Choroid plexus epithelial cell (primary cell): ENCODE measurements at regions not wholly inside any gene's neighbourhood (a gene's known extent, or its start where the extent isn't known, plus 50 kb on each side); places are given as distances from the start of the nearest gene placed in this dataset.

Source experiments
- DNase-seq: peaks from one replicate; pipeline ENCODE4 v3.0.0-alpha.2; 2010; ENCODE audit warnings: low read depth
- H3K4me3 ChIP-seq: 2 replicates; pipeline ENCODE4 v1.5.1; 2011; ENCODE audit warnings: low read depth, mild to moderate bottlenecking, control low read depth, low read length, moderate library complexity
- TF ChIP-seq, protein P1 (sequence below): conservative IDR thresholded peaks from 2 replicates; pipeline ENCODE4 v1.5.1; 2011; ENCODE audit warnings: low read depth, mild to moderate bottlenecking, control low read depth, inconsistent platforms, low read length, moderate library complexity

DNA sequence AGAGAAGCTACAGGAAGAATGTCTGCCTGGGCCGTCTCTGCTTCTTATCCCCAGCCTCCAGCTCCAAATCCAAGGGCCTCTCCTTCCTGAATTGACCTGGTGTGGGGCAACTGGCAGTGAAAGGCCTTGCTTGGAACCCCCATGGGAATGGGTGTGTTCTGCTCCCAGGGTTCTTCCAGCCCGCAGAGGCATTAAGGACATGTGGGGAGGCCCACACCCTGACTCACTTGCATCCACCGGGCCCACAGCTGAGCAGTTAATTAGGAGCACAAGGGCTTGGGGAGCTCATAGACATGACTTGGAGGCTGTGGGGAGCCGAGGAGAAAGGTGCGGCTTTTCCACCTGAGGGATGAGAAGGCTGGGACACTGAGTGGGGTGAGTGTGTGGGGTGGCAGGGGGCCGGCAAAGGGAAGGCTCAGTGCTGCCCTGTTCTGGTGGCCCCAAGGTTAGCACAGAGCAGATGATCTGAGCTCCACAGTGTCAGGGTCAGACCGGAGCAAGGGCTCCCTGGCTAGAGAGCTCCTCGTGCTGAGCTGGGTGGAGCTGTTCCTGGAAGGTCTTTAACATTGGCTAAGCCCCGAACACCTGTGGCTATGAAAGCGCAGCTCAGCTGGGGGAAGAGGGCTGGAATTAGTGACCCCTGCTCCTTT lies 64.5 kb upstream of the NECTIN1 start:
- DNase-seq, result peak; percentile 65
- TF ChIP-seq, protein P1, sequence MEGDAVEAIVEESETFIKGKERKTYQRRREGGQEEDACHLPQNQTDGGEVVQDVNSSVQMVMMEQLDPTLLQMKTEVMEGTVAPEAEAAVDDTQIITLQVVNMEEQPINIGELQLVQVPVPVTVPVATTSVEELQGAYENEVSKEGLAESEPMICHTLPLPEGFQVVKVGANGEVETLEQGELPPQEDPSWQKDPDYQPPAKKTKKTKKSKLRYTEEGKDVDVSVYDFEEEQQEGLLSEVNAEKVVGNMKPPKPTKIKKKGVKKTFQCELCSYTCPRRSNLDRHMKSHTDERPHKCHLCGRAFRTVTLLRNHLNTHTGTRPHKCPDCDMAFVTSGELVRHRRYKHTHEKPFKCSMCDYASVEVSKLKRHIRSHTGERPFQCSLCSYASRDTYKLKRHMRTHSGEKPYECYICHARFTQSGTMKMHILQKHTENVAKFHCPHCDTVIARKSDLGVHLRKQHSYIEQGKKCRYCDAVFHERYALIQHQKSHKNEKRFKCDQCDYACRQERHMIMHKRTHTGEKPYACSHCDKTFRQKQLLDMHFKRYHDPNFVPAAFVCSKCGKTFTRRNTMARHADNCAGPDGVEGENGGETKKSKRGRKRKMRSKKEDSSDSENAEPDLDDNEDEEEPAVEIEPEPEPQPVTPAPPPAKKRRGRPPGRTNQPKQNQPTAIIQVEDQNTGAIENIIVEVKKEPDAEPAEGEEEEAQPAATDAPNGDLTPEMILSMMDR, result no peak
- no peak overlapping the region for H3K4me3 ChIP-seq

DNA sequence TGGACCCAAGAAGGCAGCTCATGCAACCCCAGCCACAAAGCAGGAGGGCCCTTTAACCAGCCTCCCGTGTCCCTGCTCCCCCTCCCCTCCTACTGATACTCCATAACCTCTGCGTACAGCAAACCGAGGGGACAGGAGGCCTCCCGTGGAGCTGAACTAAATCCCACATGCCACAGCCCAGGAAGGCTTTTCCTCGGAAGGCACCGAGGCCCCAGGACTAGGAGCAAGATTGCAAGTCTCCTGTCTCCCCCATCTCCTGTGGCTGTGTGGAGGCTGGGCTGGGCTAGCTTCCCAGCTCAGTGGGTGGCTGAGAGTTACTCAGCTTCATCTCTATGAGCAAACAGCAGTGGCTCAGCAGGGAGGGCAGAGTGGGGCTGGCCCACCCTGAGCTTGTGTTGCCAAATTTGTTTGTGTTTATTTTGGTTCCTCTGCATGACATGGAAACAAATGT lies 62.7 kb upstream of the NECTIN1 start:
- TF ChIP-seq, protein P1, result no peak
- H3K4me3 ChIP-seq, result no peak overlapping the region
- peak; percentile 92 for DNase-seq

DNA sequence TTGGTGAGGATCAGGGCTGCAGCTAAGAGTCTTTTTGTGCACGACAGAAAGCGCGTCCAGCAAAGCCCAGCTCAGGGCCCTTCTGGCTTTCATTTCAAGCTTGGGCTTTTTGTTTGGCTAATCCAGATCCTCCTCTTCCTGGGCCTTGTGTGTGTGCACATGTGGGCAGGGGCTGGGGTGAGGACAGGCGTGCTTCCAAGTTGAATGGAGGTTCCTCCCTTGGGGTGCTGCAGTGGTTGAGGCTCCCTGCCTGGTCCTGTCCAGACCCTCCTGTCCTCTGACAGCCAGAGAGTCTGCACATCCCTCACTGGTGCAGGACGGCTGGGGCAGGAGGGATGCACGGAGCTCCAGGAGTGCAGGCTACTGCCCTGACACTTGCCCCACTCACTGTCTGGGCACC lies 62.0 kb upstream of the NECTIN1 start:
- TF ChIP-seq, protein P1, result no peak
- no peak overlapping the region for H3K4me3 ChIP-seq
- peak; percentile 32 for DNase-seq

DNA sequence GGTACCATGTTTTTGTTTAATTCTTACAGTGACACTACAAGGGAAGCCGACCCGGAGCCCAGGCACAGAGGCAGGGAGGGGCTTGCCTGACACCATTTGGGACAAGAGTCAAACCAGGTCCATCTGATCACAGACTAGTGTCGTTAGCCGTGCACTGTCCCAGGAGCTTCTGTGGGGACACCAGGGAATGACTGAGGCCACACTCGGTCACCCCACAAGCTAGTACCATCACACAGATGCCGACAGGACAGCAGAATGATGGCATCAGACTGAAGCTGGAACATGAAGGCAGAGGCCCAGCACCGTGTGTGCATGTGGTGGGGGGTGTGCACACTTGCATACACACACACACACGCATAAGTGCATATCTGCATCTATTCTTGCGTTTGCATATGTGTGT lies 61.5 kb upstream of the NECTIN1 start:
- DNase-seq, result no peak
- H3K4me3 ChIP-seq, result no peak overlapping the region
- TF ChIP-seq, protein P1, result no peak

DNA sequence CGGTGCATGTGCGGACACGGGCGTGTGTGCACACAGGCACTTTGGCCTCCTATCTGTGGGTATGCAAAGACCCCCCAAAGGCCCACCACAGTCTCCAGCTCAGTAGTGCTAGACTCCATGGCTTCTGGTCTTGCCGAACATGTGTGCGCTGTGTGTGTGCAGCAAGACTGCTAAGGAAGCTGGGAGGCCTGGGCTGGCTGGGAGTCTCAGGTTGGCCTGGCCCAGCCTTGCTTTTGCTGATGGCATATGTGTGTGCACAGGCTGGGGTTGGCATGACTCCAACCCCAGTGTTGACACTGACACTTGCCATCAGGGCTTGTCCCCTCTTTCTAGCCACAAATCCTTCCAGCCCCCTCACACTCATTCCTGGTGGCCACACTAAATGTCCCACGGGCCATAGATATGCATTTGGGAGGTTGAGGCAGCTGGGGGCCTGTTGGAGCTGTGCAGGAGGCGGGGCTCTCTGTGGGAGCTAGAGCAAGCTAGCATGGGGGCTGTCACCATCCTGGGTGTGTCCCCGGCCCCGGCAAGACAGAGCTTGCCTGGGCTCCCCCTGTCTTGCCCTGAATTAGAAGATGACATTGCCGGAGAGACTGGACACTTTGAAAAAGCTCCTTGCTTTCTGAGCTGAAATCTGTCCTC lies 60.9 kb upstream of the NECTIN1 start:
- DNase-seq, result no peak
- TF ChIP-seq, protein P1, result no peak
- H3K4me3 ChIP-seq, result no peak overlapping the region

DNA sequence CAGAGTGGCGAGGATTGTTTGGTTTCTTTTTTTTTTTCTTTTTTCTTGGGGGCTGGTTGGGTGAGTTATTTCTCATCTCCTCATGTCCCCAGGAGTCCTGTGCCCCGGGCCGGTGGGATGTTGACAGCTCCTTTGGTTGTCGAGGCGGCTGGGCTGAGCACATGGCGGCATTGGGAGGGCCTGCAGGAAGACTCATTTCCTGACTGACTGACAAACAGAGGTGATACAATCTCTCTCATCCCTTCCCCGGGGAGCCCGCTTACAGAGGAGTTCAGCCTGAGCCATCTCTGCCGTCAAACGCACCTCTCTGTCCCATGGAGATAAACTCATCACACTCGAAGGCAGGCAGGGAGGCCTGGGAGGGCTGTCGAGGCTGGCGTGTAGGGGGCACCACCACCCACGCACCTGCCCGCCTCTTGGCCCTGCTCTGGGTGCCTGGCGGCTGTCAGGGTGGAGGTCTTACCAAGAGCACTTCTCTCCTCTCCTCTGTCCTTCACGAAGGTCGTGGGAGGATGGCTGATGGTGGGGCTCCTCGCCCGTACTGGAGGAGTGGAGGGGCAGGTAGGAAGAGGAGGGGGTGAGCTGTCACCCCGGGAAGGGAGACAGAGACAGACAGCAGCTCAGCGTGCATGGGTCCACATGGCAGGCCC lies 60.0 kb upstream of the NECTIN1 start:
- H3K4me3 ChIP-seq, result no peak overlapping the region
- no peak for DNase-seq
- TF ChIP-seq, protein P1, result no peak
